ENCODE measurements at regions not wholly inside any gene's neighbourhood (a gene's known extent, or its start where the extent isn't known, plus 50 kb on each side); places are given as distances from the start of the nearest gene placed in this dataset.
"Not testable (repeated sequence)": the region's sequence is repeated elsewhere in the genome, so short reads cannot be mapped to it uniquely, and the experiment has no call there.

DNA sequence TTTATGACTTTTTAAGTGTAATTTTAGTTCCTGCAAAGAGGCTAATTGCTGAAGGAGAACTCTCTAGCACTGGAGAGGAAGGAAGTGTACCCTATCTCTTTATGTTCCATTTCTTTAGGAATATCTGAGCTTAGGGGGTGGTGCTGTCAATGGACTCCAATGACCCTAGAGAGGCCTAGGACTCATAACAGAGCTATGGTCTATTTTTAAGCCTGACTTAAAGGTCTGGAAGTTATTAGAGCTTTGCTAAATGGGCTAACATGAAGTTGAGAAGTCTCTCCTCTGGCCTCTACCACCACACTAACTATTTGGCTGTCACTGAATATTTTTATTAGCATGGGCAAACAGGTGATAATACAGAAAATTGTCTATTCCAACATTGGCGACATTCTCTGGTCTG lies 152.2 kb downstream of the SPATA18 start:
- H3K27ac ChIP-seq (ENCODE audit: low read depth, low read length, poor library complexity, severe bottlenecking): no peak overlapping the region
- no peaks in the 10 kb centered on the region for H3K9me3 ChIP-seq (ENCODE audit: low read length)
- no peaks in the 10 kb centered on the region for H3K79me2 ChIP-seq (ENCODE audit: insufficient read depth, low read length)
- H3K9ac ChIP-seq (ENCODE audit: low read length): no peak overlapping the region
- no peaks in the 10 kb centered on the region for H4K20me1 ChIP-seq (ENCODE audit: insufficient read depth, low read length)
- no peak for TF ChIP-seq EZH2 (IDR thresholded peaks at IDR 0.05; ENCODE audit: borderline replicate concordance, low read length)
- TF ChIP-seq, protein P1, sequence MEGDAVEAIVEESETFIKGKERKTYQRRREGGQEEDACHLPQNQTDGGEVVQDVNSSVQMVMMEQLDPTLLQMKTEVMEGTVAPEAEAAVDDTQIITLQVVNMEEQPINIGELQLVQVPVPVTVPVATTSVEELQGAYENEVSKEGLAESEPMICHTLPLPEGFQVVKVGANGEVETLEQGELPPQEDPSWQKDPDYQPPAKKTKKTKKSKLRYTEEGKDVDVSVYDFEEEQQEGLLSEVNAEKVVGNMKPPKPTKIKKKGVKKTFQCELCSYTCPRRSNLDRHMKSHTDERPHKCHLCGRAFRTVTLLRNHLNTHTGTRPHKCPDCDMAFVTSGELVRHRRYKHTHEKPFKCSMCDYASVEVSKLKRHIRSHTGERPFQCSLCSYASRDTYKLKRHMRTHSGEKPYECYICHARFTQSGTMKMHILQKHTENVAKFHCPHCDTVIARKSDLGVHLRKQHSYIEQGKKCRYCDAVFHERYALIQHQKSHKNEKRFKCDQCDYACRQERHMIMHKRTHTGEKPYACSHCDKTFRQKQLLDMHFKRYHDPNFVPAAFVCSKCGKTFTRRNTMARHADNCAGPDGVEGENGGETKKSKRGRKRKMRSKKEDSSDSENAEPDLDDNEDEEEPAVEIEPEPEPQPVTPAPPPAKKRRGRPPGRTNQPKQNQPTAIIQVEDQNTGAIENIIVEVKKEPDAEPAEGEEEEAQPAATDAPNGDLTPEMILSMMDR (IDR thresholded peaks at IDR 0.05; ENCODE audit: low read length): no peak
- no peaks in the 10 kb centered on the region for H3K4me1 ChIP-seq (ENCODE audit: insufficient read depth, low read length, severe bottlenecking)
- no peaks in the 10 kb centered on the region for H3F3A ChIP-seq (ENCODE audit: insufficient read depth, low read length)
- no peak overlapping the region for H3K4me2 ChIP-seq (ENCODE audit: low read length)
- H3K9me2 ChIP-seq (ENCODE audit: low read depth, low read length): no peaks in the 10 kb centered on the region
- H2AFZ ChIP-seq (ENCODE audit: low read length): no peak overlapping the region
- no peaks in the 10 kb centered on the region for H3K27me3 ChIP-seq (ENCODE audit: insufficient read depth, low read length)
- no peak overlapping the region for H3K4me3 ChIP-seq (ENCODE audit: low read depth, low read length, poor library complexity, severe bottlenecking)
- no peaks in the 10 kb centered on the region for H3K36me3 ChIP-seq (ENCODE audit: insufficient read depth, low read length)

DNA sequence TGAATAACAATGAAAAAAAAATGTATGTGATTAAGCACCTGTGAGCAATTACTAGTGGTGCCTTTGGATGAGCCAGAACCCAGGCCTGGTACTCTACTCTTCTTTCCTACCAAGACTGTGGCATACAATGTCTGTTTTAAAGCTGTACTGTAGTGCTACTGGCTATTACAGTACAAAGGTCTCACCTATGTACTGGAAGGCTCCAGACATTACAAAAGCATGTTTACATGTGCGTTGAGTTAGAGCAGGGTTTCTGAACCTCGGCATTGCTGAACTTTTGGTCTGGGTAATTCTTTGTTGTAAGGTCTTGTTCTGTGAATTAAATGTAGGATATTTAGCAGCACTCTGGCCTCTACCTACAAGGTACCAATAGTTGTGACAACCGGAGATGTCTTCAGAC lies 153.8 kb downstream of the SPATA18 start:
- no peaks in the 10 kb centered on the region for H3K27me3 ChIP-seq (ENCODE audit: insufficient read depth, low read length)
- no peak overlapping the region for H3K4me2 ChIP-seq (ENCODE audit: low read length)
- no peak overlapping the region for H2AFZ ChIP-seq (ENCODE audit: low read length)
- no peak overlapping the region for H3K9ac ChIP-seq (ENCODE audit: low read length)
- no peaks in the 10 kb centered on the region for H3K9me2 ChIP-seq (ENCODE audit: low read depth, low read length)
- H3K4me3 ChIP-seq (ENCODE audit: low read depth, low read length, poor library complexity, severe bottlenecking): no peak overlapping the region
- H4K20me1 ChIP-seq (ENCODE audit: insufficient read depth, low read length): no peaks in the 10 kb centered on the region
- no peaks in the 10 kb centered on the region for H3K4me1 ChIP-seq (ENCODE audit: insufficient read depth, low read length, severe bottlenecking)
- no peak for TF ChIP-seq EZH2 (IDR thresholded peaks at IDR 0.05; ENCODE audit: borderline replicate concordance, low read length)
- TF ChIP-seq, protein P1 (IDR thresholded peaks at IDR 0.05; ENCODE audit: low read length): no peak
- no peaks in the 10 kb centered on the region for H3K9me3 ChIP-seq (ENCODE audit: low read length)
- H3F3A ChIP-seq (ENCODE audit: insufficient read depth, low read length): no peaks in the 10 kb centered on the region
- no peaks in the 10 kb centered on the region for H3K36me3 ChIP-seq (ENCODE audit: insufficient read depth, low read length)
- no peak overlapping the region for H3K27ac ChIP-seq (ENCODE audit: low read depth, low read length, poor library complexity, severe bottlenecking)
- H3K79me2 ChIP-seq (ENCODE audit: insufficient read depth, low read length): no peaks in the 10 kb centered on the region

DNA sequence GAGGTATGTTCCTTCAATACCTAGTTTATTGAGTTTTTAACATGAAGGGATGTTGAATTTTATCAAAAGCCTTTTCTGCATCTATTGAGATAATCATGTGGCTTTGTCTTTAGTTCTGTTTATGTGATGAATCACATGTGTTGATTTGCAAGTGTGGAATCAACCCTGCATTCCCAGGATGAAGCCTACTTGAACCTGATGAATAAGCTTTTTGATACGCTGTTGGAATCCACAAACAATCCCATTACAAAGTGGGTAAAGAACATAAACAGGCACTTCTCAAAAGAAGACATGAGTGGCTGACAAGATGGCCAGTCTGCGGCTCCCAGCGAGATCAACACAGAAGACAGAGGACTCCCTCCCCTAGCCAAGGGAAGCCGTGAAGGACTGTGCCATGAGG lies 156.0 kb downstream of the SPATA18 start:
- not testable (repeated sequence) for H3K36me3 ChIP-seq (ENCODE audit: insufficient read depth, low read length); H3K9me2 ChIP-seq (ENCODE audit: low read depth, low read length); H3K9ac ChIP-seq (ENCODE audit: low read length); H3K27ac ChIP-seq (ENCODE audit: low read depth, low read length, poor library complexity, severe bottlenecking); H3K4me1 ChIP-seq (ENCODE audit: insufficient read depth, low read length, severe bottlenecking); H3K4me2 ChIP-seq (ENCODE audit: low read length); H4K20me1 ChIP-seq (ENCODE audit: insufficient read depth, low read length); H3F3A ChIP-seq (ENCODE audit: insufficient read depth, low read length); H3K79me2 ChIP-seq (ENCODE audit: insufficient read depth, low read length); H3K4me3 ChIP-seq (ENCODE audit: low read depth, low read length, poor library complexity, severe bottlenecking); H3K9me3 ChIP-seq (ENCODE audit: low read length); H3K27me3 ChIP-seq (ENCODE audit: insufficient read depth, low read length); H2AFZ ChIP-seq (ENCODE audit: low read length)

DNA sequence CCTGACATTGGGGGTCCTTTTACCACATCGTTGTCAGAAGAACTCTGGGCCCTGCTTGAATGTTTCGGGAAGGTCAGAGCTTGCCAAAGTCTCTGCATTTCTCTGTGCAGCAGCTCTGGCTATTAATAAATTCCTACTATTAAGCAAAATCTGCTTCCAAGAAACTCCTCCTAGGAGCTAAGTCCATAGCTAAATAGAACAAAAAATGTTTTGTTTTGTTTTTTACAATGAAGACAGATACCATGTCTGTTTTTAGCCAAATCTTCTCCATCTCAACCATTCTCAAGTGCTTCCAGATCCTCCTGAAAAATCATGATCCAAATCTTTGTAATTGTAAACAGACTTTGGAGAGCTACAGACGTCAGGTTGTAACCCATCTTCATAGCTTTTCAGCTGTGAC lies 161.6 kb downstream of the SPATA18 start:
- Histone ChIP-seq H3K9me2 (ENCODE audit: low read depth, low read length) (no peaks in the 10 kb centered on the region), H3K9ac (ENCODE audit: low read length) (no peak overlapping the region), H3K27me3 (ENCODE audit: insufficient read depth, low read length) (no peaks in the 10 kb centered on the region), H3K4me3 (ENCODE audit: low read depth, low read length, poor library complexity, severe bottlenecking) (no peak overlapping the region), H4K20me1 (ENCODE audit: insufficient read depth, low read length) (no peaks in the 10 kb centered on the region), H3K4me1 (ENCODE audit: insufficient read depth, low read length, severe bottlenecking) (no peaks in the 10 kb centered on the region), H3K9me3 (ENCODE audit: low read length) (no peaks in the 10 kb centered on the region), H3K27ac (ENCODE audit: low read depth, low read length, poor library complexity, severe bottlenecking) (no peak overlapping the region), H2AFZ (ENCODE audit: low read length) (no peak overlapping the region), H3K79me2 (ENCODE audit: insufficient read depth, low read length) (no peaks in the 10 kb centered on the region), H3F3A (ENCODE audit: insufficient read depth, low read length) (no peaks in the 10 kb centered on the region), H3K4me2 (ENCODE audit: low read length) (no peak overlapping the region), H3K36me3 (ENCODE audit: insufficient read depth, low read length) (no peaks in the 10 kb centered on the region)
- TF ChIP-seq, protein P1 (IDR thresholded peaks at IDR 0.05; ENCODE audit: low read length): no peak
- no peak for TF ChIP-seq EZH2 (IDR thresholded peaks at IDR 0.05; ENCODE audit: borderline replicate concordance, low read length)
